Vagina (tissue), 2 donors: ENCODE measurements at regions not wholly inside any gene's neighbourhood (a gene's known extent, or its start where the extent isn't known, plus 50 kb on each side); places are given as distances from the start of the nearest gene placed in this dataset.

ENCODE experiments used
- POLR2A ChIP-seq, 2 donors: fragments of 450-650 bp; IDR thresholded peaks; one replicate each; pipeline ENCODE4 v1.6.1; 2017; ENCODE audit warnings: antibody characterized with exemption in 2 of 2, mild to moderate bottlenecking in 2 of 2, moderate library complexity in 2 of 2
- TF ChIP-seq, protein P1 (sequence below), 3 experiments: fragments of 450-650 bp in 2 of 3; fragments of 200-600 bp in 1 of 3; sonication (generic) in 1 of 3; IDR thresholded peaks; one replicate each; pipeline ENCODE4 v1.5.1; 2017 to 2019; ENCODE audit warnings: antibody characterized with exemption in 3 of 3, mild to moderate bottlenecking in 2 of 3, moderate library complexity in 2 of 3

DNA sequence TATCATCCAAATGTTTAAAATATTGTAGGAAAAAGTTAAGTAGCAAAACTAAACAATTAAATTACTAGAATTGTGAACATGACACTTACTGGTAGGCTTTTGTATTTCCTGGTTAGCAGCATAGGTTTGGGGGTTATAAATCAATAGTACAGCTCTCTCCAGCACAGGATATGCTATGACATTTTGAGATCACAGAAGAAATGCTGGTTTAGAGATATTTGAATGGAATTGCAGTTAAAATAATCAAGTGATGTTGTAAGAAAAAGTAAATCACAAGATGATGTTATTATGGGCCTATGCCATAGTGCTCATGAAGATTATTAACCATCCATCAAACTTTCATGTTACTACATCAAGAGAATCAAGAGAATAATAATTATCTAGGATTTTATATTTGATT lies 1079.9 kb upstream of the SLIT2 start:
- TF ChIP-seq, protein P1, sequence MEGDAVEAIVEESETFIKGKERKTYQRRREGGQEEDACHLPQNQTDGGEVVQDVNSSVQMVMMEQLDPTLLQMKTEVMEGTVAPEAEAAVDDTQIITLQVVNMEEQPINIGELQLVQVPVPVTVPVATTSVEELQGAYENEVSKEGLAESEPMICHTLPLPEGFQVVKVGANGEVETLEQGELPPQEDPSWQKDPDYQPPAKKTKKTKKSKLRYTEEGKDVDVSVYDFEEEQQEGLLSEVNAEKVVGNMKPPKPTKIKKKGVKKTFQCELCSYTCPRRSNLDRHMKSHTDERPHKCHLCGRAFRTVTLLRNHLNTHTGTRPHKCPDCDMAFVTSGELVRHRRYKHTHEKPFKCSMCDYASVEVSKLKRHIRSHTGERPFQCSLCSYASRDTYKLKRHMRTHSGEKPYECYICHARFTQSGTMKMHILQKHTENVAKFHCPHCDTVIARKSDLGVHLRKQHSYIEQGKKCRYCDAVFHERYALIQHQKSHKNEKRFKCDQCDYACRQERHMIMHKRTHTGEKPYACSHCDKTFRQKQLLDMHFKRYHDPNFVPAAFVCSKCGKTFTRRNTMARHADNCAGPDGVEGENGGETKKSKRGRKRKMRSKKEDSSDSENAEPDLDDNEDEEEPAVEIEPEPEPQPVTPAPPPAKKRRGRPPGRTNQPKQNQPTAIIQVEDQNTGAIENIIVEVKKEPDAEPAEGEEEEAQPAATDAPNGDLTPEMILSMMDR (IDR thresholded peaks at IDR 0.05) = no peak
- no peak for TF ChIP-seq POLR2A (IDR thresholded peaks at IDR 0.05)
